ENCODE measurements at regions not wholly inside any gene's neighbourhood (a gene's known extent, or its start where the extent isn't known, plus 50 kb on each side); places are given as distances from the start of the nearest gene placed in this dataset.
A peak's percentile ranks its signal among the peaks of the same experiment; 100 is the strongest.

- no peak for TF ChIP-seq CTCF (IDR thresholded peaks at IDR 0.05)
- H3K27ac ChIP-seq: no peak overlapping the region
- H3K36me3 ChIP-seq (ENCODE audit: insufficient read depth in 1 of 2, low read depth in 1 of 2): no peaks in the 10 kb centered on the region
- no peaks in the 10 kb centered on the region for H3K27me3 ChIP-seq (ENCODE audit: insufficient read depth in 3 of 3, low read length in 2 of 3)
- intact Hi-C loops (cut with DNase I): loop anchor here in 1 of 2 donors (5.0 kb wide), 1 partner anchor 57 kb away; no protein-coding TSS in a partner anchor
- WGBS, 3 donors: 89 to 96% (median 92%) methylated on average over 4 of the region's 4 CpGs
- ATAC-seq: no peak
- no peak overlapping the region for H3K4me3 ChIP-seq
- H3K4me1 ChIP-seq: no peaks in the 10 kb centered on the region
- DNase-seq: no peak
- no peaks in the 10 kb centered on the region for H3K9me3 ChIP-seq
Measured at GRCh38 chr22:19574247-19574646, 50.0 kb upstream of the CLDN5 start.

- ATAC-seq: peak in 3 of 4 donors; percentile 41 to 58 (median 57)
- Histone ChIP-seq H3K36me3 (ENCODE audit: insufficient read depth in 1 of 2, low read depth in 1 of 2) (no peaks in the 10 kb centered on the region), H3K27me3 (ENCODE audit: insufficient read depth in 3 of 3, low read length in 2 of 3) (no peaks in the 10 kb centered on the region), H3K9me3 (no peaks in the 10 kb centered on the region), H3K4me3 (no peak overlapping the region), H3K4me1 (no peaks in the 10 kb centered on the region), H3K27ac (peak overlapping the region; percentile 54)
- WGBS, 3 donors: 53 to 67% (median 56%) methylated on average over 16 of the region's 16 CpGs
- intact Hi-C loops (cut with DNase I): loop anchor here in 1 of 2 donors (5.0 kb wide), 1 partner anchor 46 kb away; no protein-coding TSS in a partner anchor
- no peak for DNase-seq
- TF ChIP-seq CTCF (IDR thresholded peaks at IDR 0.05): no peak
Measured at GRCh38 chr22:19576460-19577421, 52.5 kb upstream of the CLDN5 start.

GRCh38 chr22:19577422-19577966, 53.3 kb upstream of the CLDN5 start:
- Histone ChIP-seq H3K27ac (peak overlapping the region; percentile 54), H3K9me3 (no peaks in the 10 kb centered on the region), H3K4me1 (no peaks in the 10 kb centered on the region), H3K36me3 (ENCODE audit: insufficient read depth in 1 of 2, low read depth in 1 of 2) (no peaks in the 10 kb centered on the region), H3K4me3 (no peak overlapping the region), H3K27me3 (ENCODE audit: insufficient read depth in 3 of 3, low read length in 2 of 3) (no peaks in the 10 kb centered on the region)
- no peak for TF ChIP-seq CTCF (IDR thresholded peaks at IDR 0.05)
- no peak for DNase-seq
- intact Hi-C loops (cut with DNase I): loop anchor here in 1 of 2 donors (5.0 kb wide), 1 partner anchor 45 kb away; no protein-coding TSS in a partner anchor
- ATAC-seq: no peak
- 59 to 72% (median 65%) methylated on average over 10 of the region's 10 CpGs for WGBS, 3 donors

GRCh38 chr22:19578180-19579004, 54.2 kb upstream of the CLDN5 start:
- H3K4me1 ChIP-seq: no peaks in the 10 kb centered on the region
- no peak overlapping the region for H3K27ac ChIP-seq
- no peaks in the 10 kb centered on the region for H3K27me3 ChIP-seq (ENCODE audit: insufficient read depth in 3 of 3, low read length in 2 of 3)
- no peak overlapping the region for H3K4me3 ChIP-seq
- 83 to 89% (median 86%) methylated on average over 11 of the region's 11 CpGs for WGBS, 3 donors
- ATAC-seq (no peak), DNase-seq (no peak)
- intact Hi-C loops (cut with DNase I): loop anchor here in 1 of 2 donors (5.0 kb wide), 1 partner anchor 44 kb away; no protein-coding TSS in a partner anchor
- H3K9me3 ChIP-seq: no peaks in the 10 kb centered on the region
- no peak for TF ChIP-seq CTCF (IDR thresholded peaks at IDR 0.05)
- no peaks in the 10 kb centered on the region for H3K36me3 ChIP-seq (ENCODE audit: insufficient read depth in 1 of 2, low read depth in 1 of 2)
